ENCODE measurements at regions not wholly inside any gene's neighbourhood (a gene's known extent, or its start where the extent isn't known, plus 50 kb on each side); places are given as distances from the start of the nearest gene placed in this dataset.

- TF ChIP-seq ZNF425 (CRISPR knock-in tag; conservative IDR thresholded peaks at IDR 0.05) = no peak
- TF ChIP-seq ZNF396 (CRISPR knock-in tag; IDR thresholded peaks at IDR 0.05; ENCODE audit: borderline replicate concordance) = no peak
- TF ChIP-seq SMAD4 (CRISPR knock-in tag; IDR thresholded peaks at IDR 0.05) = no peak
- TF ChIP-seq IRF2 (CRISPR knock-in tag; IDR thresholded peaks at IDR 0.05; ENCODE audit: borderline replicate concordance, low read depth) = no peak
- TF ChIP-seq FOXP4 (CRISPR knock-in tag; IDR thresholded peaks at IDR 0.05) = no peak
Observed at GRCh38 chr2:78928502-78928901, 97.0 kb upstream of the REG3G start (continued).

- H3K27ac Mint-ChIP-seq = no peak overlapping the region
- no peaks in the 10 kb centered on the region for H3K9me3 Mint-ChIP-seq
- DNase-seq (ENCODE audit: low spot score) (no peak), ATAC-seq (no peak; the same call in 1 of the 2 replicates)
- H3K4me1 Mint-ChIP-seq = 0 out of 2 replicates have a peak, but pooled peaks cover 5% of the 10 kb centered on the region
- H3K4me3 Mint-ChIP-seq = no peak overlapping the region
- CTCF ChIA-PET = interaction anchor here (1.1 kb wide), 1 partner anchor 268 kb away, joined by 3 read pairs; no protein-coding TSS in a partner anchor
- no peaks in the 10 kb centered on the region for H3K36me3 Mint-ChIP-seq
- H3K27me3 Mint-ChIP-seq (ENCODE audit: low read depth) = no peaks in the 10 kb centered on the region
- POLR2A ChIA-PET = no interaction called here
- TF ChIP-seq E2F4 (CRISPR knock-in tag; IDR thresholded peaks at IDR 0.05; ENCODE audit: borderline replicate concordance, low read depth) = no peak
- TF ChIP-seq RORB (CRISPR knock-in tag; IDR thresholded peaks at IDR 0.05) = no peak
- TF ChIP-seq CTCF (IDR thresholded peaks at IDR 0.05) = no peak
- no peak for TF ChIP-seq ARID4B (CRISPR knock-in tag; IDR thresholded peaks at IDR 0.05; ENCODE audit: borderline replicate concordance)
- TF ChIP-seq CREB1 (CRISPR knock-in tag; IDR thresholded peaks at IDR 0.05) = no peak
- no peak for TF ChIP-seq ZMAT4 (CRISPR knock-in tag; IDR thresholded peaks at IDR 0.05)
- no peak for TF ChIP-seq ZNF232 (CRISPR knock-in tag; IDR thresholded peaks at IDR 0.05)
- no peak for TF ChIP-seq ZNF416 (CRISPR knock-in tag; IDR thresholded peaks at IDR 0.05)
- TF ChIP-seq ZNF263 (CRISPR knock-in tag; IDR thresholded peaks at IDR 0.05; ENCODE audit: low read depth) = no peak
- no peak for TF ChIP-seq ZNF281 (CRISPR knock-in tag; IDR thresholded peaks at IDR 0.05)
- no peak for TF ChIP-seq ATF3 (CRISPR knock-in tag; conservative IDR thresholded peaks at IDR 0.05)
- TF ChIP-seq E2F1 (CRISPR knock-in tag; IDR thresholded peaks at IDR 0.05) = no peak
- no peak for TF ChIP-seq USF2 (CRISPR knock-in tag; IDR thresholded peaks at IDR 0.05)
Observed at GRCh38 chr2:78940998-78941397, 84.5 kb upstream of the REG3G start.
